RPMI8226 (cell line): ENCODE measurements at regions not wholly inside any gene's neighbourhood (a gene's known extent, or its start where the extent isn't known, plus 50 kb on each side); places are given as distances from the start of the nearest gene placed in this dataset.
"Not testable (repeated sequence)": the region's sequence is repeated elsewhere in the genome, so short reads cannot be mapped to it uniquely, and the experiment has no call there.

Source experiments
- DNase-seq: peaks from one replicate; pipeline ENCODE4 v3.0.0-alpha.2; 2015

DNA sequence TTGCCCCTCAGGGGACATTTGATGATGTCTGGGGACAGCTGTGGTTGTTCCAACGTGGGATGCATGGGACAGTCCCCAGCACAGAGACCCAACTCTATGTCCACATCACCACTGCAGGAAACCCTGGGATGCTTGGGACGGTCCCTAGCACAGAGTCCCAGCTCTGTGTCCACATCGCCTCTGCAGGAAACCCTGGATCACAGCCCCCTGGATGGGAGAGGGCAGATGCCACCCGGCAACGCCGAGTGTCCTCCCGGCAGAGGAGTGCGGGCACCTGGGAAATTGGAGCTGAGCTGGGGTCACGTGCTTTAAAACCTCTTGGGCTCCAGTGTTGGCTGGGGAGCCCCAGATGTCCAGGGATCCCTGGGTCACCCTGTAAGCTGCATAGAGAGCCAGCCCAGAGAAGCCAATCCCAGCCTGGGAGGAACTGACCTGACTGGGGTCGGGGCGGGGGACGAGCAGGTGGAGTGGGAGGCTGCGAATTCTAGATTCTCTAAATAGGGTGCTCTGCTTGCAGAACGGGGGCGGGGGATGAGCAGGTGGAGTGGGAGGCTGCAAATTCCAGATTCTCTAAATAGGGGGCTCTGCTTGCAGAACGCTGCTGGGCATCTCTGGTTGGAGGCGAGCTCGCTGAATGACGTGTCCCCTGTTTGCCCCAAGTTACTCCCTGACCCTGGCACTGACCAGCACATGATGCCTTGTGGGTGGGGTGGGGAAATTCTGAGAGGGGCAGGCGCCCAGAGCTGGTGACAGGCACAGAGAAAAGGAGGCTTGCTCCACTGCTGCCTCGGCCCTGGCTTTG lies 1197.8 kb downstream of the BRD1 start:
- no peak for DNase-seq

DNA sequence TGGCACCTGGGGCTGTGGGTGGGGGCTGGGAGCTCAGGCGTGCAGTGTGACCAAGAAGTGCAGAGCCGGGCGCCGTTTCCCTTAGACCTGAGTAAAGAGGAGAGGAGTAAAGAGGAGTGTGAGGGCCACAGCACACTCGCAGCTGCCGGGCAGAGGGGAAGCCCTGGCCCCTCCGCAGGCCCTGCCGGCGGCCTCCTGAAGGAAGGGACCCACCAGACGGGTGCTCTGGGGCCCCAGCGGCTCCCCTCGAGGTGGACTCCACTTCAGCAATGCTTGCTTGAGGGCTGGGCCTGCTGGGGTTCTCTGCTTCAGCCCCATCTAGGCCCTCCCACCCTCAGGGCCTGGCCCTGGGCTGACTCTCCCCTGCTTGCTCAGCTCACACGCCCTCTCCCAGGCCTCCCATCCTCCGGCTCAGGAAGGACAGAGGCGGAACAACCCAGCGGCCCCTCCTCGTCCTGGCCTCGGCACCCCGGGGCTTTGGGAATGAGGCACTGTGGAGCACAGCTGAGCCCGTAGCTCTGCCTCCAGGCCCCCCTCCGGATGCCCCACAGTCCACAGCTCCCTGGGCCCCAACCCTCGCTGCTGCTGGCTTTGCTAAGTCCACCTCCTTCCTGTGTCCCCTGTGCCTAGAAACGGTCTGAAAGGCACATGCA lies 1198.7 kb downstream of the BRD1 start:
- DNase-seq = no peak

DNA sequence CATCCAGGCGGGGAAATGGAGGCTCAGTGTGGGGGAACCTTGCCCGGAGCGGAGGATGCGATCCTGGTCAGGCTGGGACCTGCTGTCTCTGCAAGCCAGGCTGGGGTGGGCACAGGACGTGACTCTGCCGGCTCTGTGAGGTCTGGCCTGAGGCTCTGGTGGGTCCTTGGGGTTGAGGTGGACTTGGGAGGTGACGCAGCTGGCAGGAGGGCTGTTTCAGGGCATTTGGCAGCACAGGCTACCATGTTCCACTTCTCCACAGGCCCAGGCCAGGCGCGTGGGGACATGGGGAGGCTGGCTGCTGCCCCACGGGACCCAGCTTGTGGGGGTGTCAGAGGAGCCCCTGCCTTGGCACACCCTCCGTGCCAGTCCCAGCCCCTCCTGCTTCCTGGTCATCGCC lies 1199.7 kb downstream of the BRD1 start:
- no peak for DNase-seq

DNA sequence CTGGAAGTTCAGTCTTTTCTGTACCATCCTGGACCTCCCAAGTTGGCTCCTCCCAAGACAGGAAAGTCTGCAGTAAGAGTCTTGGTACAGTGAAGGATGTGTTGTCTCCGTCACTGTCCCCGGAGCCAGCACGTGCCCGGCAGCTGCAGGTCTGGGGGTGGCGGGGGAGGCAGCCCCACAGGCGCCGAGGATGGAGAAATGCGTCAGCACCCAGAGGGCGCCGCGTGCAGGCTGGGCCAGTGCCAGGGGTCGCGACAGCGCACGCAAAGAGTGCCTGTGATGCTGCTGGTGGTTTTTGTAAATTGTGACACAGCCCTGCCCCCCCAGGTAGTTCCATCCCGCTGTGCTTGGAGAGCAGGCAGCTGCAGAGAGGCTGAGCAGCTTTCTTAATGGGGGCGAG lies 1200.5 kb downstream of the BRD1 start:
- peak; percentile 71 for DNase-seq

DNA sequence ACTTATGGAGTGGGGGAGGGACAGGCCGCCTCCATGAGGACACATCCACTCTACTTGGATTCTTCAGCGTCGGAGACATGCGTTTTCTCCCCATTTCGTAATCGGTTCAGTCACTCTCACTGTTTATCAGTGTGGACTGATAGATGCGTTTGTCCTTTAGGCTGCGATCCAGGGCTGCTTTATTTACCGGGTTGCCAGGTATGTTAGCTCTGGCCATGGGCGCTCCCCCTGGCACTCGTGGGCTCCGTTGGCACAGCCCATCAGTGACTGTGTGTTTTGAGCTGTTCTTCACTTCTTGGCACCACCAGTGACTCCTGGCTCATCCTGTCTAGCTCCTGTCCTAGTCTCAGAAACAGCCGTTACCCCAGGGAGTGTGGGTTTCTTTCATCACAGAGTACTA lies 1203.3 kb downstream of the BRD1 start:
- DNase-seq = no peak

DNA sequence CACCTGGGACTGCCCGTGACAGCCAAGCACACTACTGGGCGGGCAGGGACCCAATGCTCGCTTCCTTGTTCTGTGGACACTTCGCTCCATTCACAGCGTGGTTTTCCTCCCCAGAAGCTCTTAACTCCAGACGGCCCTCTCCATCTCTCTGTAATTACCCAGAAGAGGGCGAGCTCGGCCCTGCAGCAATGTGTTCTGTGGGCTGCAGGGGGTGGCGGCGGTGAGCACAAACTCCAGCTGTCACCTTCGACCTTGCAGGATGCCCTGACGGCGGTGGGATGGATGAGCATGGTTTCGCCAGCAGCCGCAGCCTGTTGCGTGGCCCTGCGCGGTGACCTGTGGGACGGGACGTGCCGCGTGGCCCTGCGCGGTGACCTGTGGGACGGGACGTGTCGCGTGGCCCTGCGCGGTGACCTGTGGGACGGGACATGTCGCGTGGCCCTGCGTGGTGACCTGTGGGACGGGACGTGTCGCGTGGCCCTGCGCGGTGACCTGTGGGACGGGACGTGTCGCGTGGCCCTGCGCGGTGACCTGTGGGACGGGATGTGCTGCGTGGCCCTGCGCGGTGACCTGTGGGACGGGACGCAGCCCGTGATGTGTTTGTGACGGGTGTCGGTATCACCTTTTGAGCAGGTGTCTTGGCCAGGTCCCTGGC lies 1204.7 kb downstream of the BRD1 start:
- no peak for DNase-seq

DNA sequence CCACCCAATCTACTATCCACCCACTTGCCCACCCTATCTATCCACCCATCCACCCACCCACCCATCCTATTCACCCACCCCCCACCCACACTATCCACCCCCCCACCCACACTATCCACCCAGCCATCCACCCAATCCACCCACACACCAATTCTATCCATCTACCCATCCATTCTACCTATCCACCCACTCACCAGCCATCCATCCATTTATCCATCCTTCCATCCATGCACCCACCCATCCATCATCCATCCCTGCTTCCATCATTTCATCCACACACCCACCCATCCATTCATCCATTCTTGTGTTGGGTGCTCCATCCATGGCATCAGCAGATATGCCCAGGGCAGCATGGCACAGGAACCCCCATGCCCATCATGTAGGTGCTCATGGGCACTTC lies 1206.6 kb downstream of the BRD1 start:
- DNase-seq = no peak

DNA sequence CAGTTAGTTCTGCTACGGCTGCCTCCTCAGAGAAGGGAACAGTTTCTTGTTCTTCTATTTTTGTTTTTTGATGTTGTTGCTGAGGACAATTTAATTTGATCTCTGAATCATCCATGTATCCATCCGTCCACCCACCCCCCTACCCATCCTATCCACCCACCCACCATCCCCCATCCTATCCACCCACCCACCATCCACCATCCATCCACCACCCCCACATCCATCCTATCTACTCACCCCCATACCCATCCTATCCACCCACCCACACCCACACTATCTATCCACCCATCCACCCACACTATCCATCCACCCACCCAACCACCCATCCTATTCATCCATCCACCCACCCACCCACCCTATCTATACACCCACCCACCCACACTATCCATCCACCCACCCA lies 1207.2 kb downstream of the BRD1 start:
- not testable (repeated sequence) for DNase-seq

DNA sequence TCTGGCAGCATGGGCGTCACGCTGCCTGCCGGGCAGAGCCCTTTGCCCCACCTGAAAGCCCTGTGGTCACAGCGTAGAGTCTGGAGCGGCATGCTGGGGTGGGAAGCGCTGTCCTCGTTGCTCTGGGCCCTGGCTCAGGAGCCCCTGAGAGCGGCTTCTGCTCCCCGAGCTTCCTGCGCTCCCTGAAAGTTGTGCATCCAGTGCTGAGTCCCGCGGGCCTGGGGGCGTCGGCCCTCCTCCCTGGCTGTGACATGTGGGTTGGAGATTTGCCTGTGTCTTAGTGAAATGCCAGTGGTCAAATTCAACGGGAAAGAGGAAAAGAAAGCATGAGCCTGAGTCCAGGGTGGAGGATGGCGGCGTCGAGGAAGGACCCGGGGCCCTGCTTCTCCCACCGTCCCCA lies 1208.0 kb downstream of the BRD1 start:
- no peak for DNase-seq

DNA sequence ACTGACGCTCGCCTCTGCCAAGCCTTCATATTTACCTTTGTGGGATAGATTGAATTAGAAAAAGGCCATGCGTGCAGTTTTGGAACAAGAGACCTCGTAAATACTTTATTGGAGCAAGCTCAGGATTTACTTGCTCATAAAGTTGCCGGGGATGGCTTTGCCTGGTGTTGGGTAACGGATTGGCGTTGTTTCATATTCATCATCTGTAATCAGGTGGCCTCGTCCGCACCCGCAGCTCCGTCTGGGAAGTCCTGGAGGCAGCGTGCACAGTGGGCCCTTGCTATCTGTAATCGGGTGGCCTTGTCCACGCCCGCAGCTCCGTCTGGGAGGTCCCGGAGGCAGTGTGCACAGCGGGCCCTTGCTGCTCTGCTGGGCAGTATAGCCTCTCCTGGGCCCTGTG lies 1209.3 kb downstream of the BRD1 start:
- no peak for DNase-seq

DNA sequence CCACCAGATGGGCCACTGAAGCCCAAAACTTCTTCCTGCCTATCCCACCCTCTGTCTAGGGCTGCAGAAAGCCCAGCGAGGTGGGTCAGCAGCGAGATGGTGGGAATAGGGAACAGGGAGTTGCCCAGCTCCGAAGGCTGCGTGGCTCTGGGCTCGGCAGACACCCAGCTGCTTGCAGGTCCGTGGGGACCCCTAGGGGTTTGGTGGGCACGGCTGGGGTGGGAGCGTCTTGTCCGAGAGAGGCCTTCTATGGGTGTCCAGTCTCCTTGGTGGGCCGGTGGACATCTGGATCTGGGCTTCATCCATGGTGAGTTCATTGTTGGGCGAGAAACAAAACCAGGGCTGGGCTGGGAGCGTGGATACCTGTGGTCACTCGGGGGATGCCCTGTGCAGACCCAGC lies 1211.0 kb downstream of the BRD1 start:
- no peak for DNase-seq

DNA sequence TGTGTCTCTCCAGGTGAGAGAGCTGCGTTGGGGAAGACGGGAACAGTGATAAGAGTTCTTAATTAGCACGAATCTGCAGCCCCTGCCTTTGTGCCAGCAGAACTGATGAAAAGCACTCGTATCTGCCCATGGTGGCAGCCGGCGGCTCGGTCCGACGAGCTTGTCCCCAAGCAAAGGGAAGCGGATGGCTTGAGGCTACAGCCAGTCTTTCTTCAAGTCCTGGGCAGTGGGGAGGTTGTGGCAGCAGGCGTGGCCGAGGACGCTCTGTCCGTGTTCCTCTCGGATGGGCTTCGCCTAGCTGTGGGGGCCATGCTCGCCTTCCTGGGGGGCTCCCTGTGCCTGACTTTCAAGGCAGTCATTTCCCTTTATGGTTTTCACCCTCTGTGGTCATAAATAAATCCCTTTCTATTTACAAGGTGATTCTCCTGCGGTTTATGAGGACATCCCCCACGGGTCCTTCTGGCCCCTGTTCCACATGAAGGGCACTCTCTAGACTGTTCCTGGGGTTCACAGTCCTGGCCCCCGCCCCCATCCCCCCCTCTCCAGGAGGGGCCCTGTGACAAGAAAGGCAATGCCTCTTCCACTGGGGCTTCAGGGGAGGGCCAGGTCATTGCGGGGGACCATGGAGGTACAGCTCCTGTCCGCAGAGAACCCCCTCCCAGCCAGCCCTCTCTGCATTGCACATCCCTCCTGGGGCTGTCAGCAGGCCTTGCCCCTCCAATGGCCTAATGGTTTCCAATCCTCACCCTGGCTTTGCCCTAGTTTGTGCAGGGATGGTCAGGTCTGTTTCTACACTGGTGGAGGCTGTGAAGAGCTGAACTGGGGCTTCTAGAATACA lies 1212.3 kb downstream of the BRD1 start:
- DNase-seq = no peak

DNA sequence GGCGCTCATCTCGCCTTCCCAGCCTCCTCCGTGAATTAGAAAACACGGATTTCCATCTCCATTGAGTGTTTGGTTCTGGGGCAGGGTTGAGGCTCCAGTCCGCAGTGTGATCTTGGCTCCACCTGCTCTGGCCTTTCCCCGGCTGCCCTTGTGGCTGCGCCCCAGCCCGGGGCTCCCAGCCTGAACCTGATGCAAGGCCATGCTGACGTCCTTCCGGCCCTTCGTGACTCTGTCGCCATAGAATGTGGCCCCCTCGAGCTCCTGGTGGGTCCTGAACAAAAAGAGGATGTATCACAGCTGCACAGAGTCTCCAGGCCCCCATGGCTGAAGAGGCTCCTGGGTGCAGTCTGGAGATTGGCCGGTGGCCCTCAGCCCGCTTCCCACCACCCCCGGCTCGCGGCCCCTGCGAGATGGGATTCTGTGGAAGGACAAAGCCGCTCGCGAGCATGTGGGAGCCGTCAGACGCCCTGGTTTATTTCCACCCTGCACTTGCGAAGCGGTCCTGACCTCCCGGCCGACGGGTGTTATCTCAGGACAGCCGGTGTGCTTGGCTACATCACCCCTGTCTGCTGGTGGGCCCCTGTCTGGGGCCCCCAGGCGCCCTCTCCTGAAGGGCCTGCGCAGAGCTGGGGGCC lies 1214.0 kb downstream of the BRD1 start:
- no peak for DNase-seq

DNA sequence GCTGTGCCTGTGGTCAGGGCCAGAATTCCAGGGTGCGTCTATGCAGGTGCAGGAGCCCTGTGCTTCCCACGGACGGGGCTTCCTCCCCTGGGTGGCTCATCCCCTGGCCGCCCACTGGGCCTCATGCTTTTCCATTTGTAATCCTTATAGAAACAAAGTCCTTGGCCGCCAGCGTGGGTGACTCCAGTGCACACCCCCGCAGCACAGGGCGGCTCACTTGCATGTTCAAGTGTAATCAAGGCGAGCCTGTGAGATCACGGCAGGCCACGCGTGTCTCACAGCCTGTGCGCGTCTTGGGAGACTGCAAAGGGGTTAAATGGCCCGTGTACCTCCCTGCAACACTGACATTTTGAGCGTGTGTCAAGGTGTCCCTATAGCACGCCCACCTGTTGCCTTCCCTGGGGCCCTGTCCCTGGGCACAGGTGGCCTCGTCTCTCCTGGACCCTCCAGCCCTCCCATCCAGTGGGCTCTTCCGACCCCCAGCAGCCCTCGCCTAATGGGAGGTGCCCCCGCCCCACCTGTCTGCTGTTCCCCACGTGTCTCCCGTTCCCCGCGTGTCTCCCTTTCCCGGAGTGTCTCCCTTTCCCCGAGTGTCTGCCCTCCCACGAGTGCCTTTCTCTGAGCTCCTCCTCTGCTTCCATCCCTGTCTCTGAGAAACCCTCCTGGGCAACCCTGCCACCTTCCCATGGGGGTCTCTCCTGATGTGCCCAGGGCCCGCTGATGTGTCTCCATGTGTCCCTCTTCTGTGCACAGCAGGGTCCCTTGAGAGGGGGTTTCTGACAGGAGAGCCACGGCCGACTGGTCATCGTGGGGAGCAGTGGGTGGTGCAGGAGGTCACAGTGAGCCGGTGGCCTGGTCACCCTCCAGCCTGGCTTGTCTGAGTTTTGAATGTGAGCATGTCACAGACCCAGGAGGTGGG lies 1215.3 kb downstream of the BRD1 start:
- DNase-seq = no peak

DNA sequence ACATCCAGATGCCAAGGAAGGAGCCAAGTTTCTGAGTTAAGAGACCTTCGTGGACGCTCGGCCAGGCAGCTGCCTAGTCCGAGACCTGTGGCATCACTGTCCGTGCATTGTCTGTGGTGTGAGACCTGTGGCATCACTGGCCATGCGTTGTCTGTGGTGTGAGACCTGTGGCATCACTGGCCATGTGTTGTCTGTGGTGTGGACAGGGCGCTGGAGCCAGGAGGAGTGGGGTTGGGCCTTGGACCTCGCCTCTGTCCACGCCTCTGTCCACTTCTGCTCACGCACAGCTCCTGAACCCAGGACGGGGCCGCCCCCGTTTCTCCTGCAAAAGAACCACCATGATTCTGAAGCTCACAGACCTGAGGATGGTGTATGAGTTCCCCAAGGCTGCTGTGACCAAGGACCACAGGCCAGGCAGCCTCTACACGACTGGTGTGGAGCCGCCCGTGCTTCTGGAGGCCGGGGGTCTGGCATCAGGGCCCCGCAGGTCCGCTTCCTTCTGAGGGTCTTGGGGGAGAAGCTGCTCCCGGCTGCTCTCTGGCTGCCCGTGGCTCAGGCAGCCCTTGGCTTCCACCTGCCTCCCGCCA lies 1218.3 kb downstream of the BRD1 start:
- no peak for DNase-seq

DNA sequence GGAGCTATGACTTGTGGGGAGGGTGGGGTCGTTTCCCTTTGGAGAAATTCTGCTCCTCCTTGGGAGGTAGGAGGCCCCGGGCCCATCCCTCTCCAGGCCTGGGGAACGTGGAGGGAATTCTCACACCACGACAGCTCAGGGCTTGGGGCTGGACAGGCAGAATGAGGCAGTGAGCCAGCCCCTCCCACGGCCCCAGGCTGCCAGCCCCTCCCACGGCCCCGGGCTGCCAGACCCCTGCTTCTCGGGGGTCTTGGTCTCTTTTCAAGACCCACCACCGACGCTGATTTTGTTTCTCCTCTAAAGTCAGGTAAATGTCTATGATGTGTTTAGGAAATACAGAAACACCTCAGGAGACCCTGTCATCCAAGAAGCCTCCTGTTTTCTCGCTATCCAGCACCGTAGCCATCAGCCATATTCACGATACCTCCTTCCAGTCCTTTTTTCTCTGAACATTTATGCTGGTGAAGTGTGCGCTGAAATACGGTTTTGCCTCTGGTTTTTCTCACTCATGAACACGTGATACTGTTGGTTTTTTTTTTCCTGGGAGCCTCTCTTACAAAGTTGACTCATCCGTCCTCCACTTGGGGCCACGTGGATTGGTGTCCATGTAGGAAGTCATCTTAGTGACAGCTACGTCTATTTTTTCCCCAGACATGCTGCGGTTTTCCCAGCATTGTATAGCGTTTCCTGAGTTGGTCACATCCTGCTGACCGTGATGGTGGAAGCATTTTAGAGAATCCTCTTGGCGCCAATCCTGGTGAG lies 1219.6 kb downstream of the BRD1 start:
- no peak for DNase-seq

DNA sequence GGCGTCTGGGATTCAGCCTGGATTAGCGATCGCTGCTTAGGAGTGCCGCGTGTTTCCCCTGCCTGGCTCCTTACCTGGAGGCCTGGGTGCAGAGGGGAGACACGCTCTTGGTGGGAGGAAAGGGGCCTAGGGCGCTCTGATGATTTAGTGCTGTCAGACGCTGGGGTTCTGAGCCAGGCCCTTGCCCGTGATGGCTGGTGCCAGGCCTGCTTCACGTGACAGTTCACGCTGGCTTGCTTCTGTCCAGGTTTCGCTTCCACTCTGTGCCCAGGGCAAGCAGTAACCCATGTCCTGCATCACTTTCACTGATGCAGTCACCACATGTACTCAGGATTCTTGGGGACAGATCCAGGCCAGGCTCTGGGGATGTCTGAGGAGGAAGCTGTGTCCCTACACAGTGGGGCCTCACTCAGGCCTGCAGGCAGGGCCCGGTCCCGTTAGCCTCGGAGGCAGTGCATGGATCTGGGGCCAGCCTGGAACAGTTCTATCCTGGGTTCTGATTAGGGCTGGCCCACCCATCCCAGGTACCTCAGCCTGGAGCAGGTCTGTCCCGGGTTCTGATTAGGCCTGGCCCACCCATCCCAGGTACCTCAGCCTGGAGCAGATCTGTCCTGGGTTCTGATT lies 1220.9 kb downstream of the BRD1 start:
- peak; percentile 49 for DNase-seq

DNA sequence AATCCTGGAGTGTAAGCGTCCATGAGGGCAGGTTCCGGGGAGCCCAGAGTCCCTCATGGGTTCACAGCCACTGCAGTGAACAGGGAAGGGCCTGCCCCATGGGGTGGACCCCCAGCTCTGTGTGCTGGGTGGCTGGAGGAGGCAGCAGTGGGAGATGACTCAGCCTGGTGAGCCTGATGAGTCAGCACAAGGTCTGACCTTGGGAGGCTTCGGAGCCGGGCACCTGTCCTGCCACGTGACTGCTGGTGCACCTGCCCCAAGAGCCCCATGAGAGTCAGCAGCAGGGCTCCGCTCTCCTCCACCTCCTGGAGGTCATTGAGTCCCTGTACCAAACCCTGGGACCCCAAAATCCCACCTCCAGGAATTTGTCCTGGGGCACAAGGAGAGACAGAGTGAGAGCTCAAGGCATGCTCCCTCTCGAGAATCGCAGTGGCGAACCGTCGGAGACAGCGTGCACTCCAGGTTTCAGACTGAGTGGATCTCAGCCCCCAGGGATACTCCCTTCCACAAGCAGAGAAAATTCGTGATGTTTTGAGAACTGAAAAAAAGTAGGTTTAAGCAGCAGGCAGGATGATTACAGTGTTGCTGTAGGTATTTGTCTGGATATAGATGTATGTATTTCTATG lies 1221.7 kb downstream of the BRD1 start:
- DNase-seq = peak; percentile 94

DNA sequence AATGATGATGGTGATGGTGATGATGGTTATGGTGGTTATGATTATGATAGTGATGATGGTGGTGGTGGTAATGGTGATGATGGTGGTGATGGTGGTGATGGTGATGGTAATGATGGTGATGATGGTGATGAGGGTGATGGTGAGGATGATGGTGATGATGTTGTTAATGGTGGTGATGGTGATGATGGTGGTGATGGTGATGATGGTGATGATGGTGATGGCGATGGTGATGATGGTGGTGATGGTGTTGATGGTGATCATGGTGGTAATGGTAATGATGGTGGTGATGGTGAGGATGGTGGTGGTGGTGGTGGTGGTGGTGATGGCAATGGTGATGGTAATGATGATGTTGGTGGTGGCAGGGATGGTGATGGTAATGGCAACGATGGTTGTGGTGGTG lies 1222.5 kb downstream of the BRD1 start:
- no peak for DNase-seq
